NOMO-1 (cell line): ENCODE measurements at regions not wholly inside any gene's neighbourhood (a gene's known extent, or its start where the extent isn't known, plus 50 kb on each side); places are given as distances from the start of the nearest gene placed in this dataset.

Experiments
- DNase-seq, 2 experiments: peaks; one replicate each; lab custom pipeline; 2025; ENCODE audit not compliant: unreplicated experiment in 2 of 2; lab: John Stamatoyannopoulos, UW

GRCh38 chr9:81833563-81834345, 94.5 kb upstream of the SPATA31D4 start:
- DNase-seq = no peak

DNA sequence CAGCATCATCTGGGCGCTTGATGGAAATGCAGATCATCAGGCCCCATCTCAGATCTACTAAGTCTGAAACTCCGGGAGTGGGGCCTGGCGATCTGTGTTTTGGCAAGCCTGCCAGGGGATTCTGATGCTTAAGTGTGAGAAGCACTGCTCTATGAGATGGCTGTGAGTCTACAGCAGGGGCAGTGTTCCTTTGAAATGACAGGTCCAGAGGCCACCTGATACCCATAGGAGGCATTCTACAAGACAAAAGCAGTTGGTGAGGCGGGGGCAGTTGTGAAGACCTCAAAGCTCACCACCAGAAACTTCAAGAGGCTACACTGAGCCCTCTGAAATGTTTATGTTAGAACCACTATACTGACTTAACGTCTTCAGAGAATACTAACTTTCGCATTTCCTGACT, 86.9 kb upstream of the SPATA31D4 start:
- DNase-seq = no peak

GRCh38 chr9:81844131-81844567, 84.1 kb upstream of the SPATA31D4 start:
- DNase-seq = no peak

DNA sequence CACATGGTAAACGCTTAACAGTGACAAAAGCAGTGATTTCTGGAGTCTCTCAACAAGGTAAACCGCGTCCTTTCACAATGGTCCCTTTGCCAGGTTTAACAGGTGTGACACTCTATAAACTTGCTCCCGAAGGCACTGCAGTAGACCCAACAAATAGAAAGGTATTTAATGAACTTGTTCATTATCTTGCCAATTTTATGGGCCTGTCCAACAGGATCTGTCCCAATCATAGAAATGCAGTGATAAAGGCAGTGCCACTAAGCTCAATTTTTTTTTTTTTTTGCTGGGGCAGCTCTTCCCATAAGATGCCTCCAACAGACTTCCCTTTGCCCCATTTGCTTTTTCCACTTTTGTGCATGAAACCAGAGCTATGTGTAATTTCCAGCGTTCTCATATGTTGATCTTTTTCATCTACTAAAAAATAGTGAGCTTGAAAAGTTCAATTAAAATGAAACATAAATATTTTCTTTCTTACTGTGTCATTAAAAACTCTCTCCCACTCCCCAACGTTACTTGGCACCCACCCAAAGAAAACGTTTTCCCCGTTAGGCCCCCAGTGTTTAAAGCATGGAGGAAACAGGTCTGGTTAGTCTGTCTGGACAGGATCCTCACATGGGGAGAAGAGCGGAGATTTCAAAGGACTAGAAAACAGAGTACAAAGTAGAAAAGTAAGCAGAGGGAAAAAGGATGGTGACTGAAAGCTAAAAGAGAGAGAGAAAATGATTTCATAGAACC, 80.9 kb upstream of the SPATA31D4 start:
- no peak for DNase-seq

DNA sequence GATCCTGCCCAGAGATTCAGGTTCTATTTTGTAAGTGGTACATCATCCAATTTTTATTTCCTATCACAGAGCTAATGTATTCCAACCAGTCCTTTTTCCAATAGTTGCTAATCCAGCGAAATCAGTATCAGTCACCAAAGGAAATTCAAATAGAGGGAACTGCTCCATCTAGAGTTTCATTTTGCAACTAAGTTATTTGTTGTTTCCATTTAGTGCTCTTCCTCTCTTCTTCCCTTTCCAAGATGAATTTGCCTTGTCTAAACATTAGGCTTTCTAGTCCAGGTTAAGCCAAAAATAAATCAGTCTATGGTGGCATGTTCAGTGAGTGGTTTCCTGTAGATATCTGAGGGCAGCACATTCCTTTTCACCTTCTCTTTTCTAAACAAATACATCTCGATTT, 79.8 kb upstream of the SPATA31D4 start:
- DNase-seq = no peak

DNA sequence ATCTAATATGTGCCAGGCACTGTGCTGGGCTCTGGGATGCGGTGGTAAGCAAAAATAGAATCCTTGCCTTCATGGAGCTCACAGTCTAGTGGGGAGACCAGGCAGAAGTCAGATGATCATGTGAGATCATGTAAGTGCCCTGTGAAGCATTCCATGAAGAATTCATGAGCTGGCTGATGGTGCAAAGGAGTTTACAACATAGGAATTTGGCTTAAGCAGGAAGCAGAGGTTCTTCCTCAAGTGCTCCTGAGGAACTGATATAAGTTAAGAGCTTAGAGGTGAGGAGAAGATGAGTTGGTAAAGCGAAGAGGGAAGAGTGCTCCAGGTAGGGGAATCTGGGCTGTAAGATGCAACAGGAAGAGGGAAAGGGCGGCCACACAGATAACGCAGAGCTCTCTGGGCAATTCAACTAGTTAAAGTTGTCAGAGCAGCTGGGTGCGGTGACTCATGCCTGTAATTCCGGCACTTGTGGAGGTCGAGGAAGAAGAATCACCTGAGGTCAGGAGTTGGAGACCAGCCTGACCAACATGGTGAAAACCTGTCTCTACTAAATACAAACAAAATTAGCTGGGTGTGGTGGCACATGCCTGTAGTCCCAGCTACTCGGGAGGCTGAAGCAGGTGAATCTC, 78.5 kb upstream of the SPATA31D4 start:
- DNase-seq = no peak

- no peak for DNase-seq
These were observed 77.5 kb upstream of the SPATA31D4 start for GRCh38 chr9:81850724-81851123.

GRCh38 chr9:81851340-81851739, 76.9 kb upstream of the SPATA31D4 start:
- no peak for DNase-seq

GRCh38 chr9:81852820-81853219, 75.4 kb upstream of the SPATA31D4 start:
- no peak for DNase-seq

- no peak for DNase-seq
These were observed 72.7 kb upstream of the SPATA31D4 start for GRCh38 chr9:81855538-81855937.

GRCh38 chr9:81858657-81859430, 69.4 kb upstream of the SPATA31D4 start:
- DNase-seq = no peak

DNA sequence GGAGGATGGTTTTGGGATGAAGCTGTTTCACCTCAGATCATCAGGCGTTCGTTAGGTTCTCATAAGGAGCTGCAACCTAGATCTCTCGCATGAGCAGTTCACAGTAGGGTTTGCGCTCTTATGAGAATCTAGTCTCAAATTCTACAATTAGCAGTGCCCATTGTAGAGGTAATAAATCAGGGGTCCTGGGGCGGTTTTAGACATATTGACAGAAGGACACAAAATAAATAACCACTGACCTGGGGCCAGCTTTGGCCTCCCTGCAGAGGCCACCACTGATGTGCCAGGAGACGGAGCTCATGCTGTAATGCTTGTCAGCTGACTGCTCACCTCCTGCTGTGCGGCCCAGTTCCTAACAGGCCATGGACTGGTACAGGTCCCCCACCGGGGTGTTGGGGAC, 67.6 kb upstream of the SPATA31D4 start:
- no peak for DNase-seq

- no peak for DNase-seq
These were observed 66.6 kb upstream of the SPATA31D4 start for GRCh38 chr9:81861644-81862043.

DNA sequence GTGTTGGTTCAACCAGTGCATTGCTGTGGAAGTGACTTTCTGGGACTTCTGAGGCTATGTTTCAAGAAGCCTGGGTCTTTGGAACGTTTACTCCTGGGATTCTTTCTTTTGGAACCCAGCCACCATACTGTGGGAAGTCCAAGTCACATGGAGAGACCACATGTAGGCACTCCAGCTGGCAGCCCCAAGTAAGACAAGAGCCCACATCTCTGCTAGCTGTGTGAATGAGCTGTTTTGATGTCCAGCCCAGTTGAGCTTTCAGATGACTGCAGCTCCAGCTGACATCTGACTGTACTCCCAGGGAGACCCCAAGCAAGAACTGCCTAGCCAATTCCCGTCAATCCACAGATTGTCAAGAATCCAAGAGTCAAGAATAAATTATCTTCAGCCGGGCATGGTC, 60.1 kb upstream of the SPATA31D4 start:
- no peak for DNase-seq

DNA sequence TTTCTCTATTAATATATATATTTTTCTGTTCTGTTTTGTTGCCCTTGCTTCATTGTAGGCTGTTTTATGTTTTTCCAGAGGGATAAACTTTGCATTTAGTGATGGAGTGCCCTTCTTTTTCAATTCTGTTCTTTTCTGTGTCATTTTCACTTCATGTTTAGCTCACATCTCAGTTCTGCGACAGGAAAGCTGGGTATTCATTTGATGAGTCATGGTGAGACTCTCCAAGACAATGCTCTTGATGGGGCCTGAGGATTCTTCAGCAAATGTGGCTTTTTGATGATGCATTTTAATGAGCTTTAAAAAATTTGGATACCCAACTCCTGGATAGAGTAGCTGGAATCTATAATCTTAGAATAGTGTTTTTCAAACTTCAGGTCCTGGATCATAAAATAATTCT, 56.5 kb upstream of the SPATA31D4 start:
- no peak for DNase-seq

- DNase-seq = no peak
These were observed 54.0 kb upstream of the SPATA31D4 start for GRCh38 chr9:81874250-81874649.

GRCh38 chr9:81874931-81875330, 53.3 kb upstream of the SPATA31D4 start:
- DNase-seq = no peak

DNA sequence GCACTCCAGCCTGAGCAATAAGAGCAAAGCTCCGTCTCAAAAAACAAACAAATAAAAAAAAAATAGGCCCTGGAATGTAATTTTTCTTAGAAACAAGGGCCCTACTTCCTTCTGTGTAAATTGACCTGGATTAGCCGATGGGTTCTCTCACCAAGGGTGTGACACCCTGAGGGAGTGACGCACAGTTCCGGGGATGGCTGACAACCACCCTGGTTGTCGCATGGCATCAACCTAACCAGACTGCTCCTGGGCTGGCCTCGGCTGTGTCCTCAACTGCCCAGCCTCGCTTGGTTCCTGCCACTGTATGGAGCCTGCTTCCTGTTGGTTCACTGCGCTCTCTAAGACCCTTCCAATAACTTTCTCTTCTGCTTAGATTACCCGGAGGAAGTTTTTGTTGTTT, 51.2 kb upstream of the SPATA31D4 start:
- DNase-seq = no peak
